ENCODE measurements at regions not wholly inside any gene's neighbourhood (a gene's known extent, or its start where the extent isn't known, plus 50 kb on each side); places are given as distances from the start of the nearest gene placed in this dataset.
A peak's percentile ranks its signal among the peaks of the same experiment; 100 is the strongest.

DNA sequence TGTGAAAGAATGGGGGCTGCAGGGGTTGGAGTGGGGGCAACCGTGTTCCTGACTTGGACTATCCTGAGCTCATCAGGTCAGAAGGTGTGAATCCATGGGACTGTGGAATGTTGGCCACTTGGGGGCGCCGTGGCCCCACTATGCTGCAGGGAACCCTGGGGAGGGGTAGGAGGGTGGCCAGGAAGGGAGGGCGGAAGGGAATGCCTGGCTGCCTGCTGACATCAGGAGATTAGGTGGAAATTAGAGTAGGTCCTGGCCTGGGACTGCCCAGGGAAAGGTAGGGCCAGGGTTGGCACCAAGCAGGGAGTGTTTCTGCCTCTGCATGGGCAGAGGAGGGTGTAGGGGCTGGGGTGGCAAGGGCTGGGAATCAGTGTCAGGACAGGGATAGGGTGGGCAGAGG, 65.8 kb upstream of the PRSS58 start:
- DNase-seq (ENCODE audit: low spot score): peak; percentile 88

DNA sequence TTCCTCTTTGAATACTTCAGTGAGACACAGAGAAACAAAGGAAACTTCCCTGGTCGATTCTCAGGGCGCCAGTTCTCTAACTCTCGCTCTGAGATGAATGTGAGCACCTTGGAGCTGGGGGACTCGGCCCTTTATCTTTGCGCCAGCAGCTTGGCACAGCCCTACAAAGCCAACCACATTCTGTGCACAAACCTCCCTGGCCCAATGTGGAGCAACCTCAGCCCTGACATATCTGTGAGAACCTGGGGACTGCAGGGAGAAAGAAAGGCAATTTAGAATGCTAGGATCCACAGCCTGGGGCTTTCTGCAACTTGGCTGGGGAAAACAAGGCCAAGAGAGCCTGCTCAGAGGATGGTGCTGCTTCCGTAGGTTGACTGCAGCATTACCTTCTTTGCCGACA, 63.5 kb upstream of the PRSS58 start:
- DNase-seq (ENCODE audit: low spot score) (no peak), ATAC-seq (no peak)
- ChIA-PET CTCF (interaction anchor here (1.1 to 3.3 kb wide), 8 partner anchors 16 to 175 kb away, joined by 4 to 85 read pairs (median 10); no protein-coding TSS in a partner anchor), POLR2A (no interaction called here)
- Mint-ChIP-seq H3K4me3 (no peak overlapping the region), H3K27ac (no peak overlapping the region), H3K4me1 (peaks cover 17% of the 10 kb centered on the region), H3K36me3 (no peaks in the 10 kb centered on the region), H3K27me3 (ENCODE audit: low read depth) (peaks cover 4% of the 10 kb centered on the region), H3K9me3 (no peaks in the 10 kb centered on the region)
- TF ChIP-seq GRHL2 (CRISPR knock-in tag; IDR thresholded peaks at IDR 0.05; ENCODE audit: insufficient replicate concordance, severe bottlenecking): no peak

More for the DNA sequence above, 65.8 kb upstream of the PRSS58 start:
- H3K27me3 Mint-ChIP-seq (ENCODE audit: low read depth): no peaks in the 10 kb centered on the region; the same call in 1 of the 2 replicates
- peaks cover 32% of the 10 kb centered on the region for H3K4me1 Mint-ChIP-seq
- POLR2A ChIA-PET: no interaction called here
- ATAC-seq: peak; percentile 71
- no peaks in the 10 kb centered on the region for H3K9me3 Mint-ChIP-seq
- no peak overlapping the region for H3K4me3 Mint-ChIP-seq
- H3K27ac Mint-ChIP-seq: peak overlapping the region; percentile 16; the same call in 1 of the 2 replicates
- CTCF ChIA-PET: interaction anchor here (0.6 to 2.5 kb wide), 71 partner anchors 10 to 779 kb away, joined by 3 to 60 read pairs (median 4); partner anchors contain the start of genes EPHB6 and MGAM2
- H3K36me3 Mint-ChIP-seq: no peaks in the 10 kb centered on the region
- TF ChIP-seq ETV6 (CRISPR knock-in tag; IDR thresholded peaks at IDR 0.05) (peak; percentile 63; the same call in 1 of the 2 replicates), MXD4 (CRISPR knock-in tag; IDR thresholded peaks at IDR 0.05; ENCODE audit: borderline replicate concordance) (no peak), FOXP1 (CRISPR knock-in tag; IDR thresholded peaks at IDR 0.05; ENCODE audit: borderline replicate concordance) (0 out of 2 replicates have a peak, but pooled peaks have one; percentile 21), ZNF671 (CRISPR knock-in tag; IDR thresholded peaks at IDR 0.05) (no peak), TEAD1 (CRISPR knock-in tag; IDR thresholded peaks at IDR 0.05) (peak; percentile 59; the same call in 1 of the 2 replicates)
- TF ChIP-seq, protein P1, sequence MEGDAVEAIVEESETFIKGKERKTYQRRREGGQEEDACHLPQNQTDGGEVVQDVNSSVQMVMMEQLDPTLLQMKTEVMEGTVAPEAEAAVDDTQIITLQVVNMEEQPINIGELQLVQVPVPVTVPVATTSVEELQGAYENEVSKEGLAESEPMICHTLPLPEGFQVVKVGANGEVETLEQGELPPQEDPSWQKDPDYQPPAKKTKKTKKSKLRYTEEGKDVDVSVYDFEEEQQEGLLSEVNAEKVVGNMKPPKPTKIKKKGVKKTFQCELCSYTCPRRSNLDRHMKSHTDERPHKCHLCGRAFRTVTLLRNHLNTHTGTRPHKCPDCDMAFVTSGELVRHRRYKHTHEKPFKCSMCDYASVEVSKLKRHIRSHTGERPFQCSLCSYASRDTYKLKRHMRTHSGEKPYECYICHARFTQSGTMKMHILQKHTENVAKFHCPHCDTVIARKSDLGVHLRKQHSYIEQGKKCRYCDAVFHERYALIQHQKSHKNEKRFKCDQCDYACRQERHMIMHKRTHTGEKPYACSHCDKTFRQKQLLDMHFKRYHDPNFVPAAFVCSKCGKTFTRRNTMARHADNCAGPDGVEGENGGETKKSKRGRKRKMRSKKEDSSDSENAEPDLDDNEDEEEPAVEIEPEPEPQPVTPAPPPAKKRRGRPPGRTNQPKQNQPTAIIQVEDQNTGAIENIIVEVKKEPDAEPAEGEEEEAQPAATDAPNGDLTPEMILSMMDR (IDR thresholded peaks at IDR 0.05): peak; percentile 70
- TF ChIP-seq, protein P2, sequence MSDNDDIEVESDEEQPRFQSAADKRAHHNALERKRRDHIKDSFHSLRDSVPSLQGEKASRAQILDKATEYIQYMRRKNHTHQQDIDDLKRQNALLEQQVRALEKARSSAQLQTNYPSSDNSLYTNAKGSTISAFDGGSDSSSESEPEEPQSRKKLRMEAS (CRISPR knock-in tag; IDR thresholded peaks at IDR 0.05): 0 out of 2 replicates have a peak, but pooled peaks have one; percentile 31

DNA sequence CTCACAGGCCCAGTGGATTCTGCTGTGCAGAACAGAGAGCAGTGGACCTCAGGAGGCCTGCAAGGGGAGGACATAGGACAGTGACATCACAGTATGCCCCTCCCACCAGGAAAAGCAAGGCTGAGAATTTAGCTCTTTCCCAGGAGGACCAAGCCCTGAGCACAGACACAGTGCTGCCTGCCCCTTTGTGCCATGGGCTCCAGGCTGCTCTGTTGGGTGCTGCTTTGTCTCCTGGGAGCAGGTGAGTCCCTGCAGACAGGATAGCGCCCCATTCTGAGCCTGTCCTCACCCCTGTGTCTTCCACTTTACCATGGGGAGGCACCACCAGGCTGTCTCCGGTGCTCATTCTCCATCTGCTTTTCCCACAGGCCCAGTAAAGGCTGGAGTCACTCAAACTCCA, 63.0 kb upstream of the PRSS58 start:
- Mint-ChIP-seq H3K36me3 (no peaks in the 10 kb centered on the region), H3K27ac (no peak overlapping the region; the same call in 1 of the 2 replicates), H3K9me3 (no peaks in the 10 kb centered on the region), H3K4me3 (no peak overlapping the region), H3K27me3 (ENCODE audit: low read depth) (peaks cover 4% of the 10 kb centered on the region), H3K4me1 (peaks cover 17% of the 10 kb centered on the region)
- no peak for DNase-seq (ENCODE audit: low spot score)
- POLR2A ChIA-PET: no interaction called here
- CTCF ChIA-PET: interaction anchor here (1.1 to 3.3 kb wide), 12 partner anchors 12 to 214 kb away, joined by 4 to 85 read pairs (median 8); no protein-coding TSS in a partner anchor
- no peak for ATAC-seq
- TF ChIP-seq ZNF416 (CRISPR knock-in tag; IDR thresholded peaks at IDR 0.05): no peak
- TF ChIP-seq SOX15 (CRISPR knock-in tag; IDR thresholded peaks at IDR 0.05): no peak
- TF ChIP-seq, protein P3, sequence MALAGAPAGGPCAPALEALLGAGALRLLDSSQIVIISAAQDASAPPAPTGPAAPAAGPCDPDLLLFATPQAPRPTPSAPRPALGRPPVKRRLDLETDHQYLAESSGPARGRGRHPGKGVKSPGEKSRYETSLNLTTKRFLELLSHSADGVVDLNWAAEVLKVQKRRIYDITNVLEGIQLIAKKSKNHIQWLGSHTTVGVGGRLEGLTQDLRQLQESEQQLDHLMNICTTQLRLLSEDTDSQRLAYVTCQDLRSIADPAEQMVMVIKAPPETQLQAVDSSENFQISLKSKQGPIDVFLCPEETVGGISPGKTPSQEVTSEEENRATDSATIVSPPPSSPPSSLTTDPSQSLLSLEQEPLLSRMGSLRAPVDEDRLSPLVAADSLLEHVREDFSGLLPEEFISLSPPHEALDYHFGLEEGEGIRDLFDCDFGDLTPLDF (CRISPR knock-in tag; IDR thresholded peaks at IDR 0.05): no peak
- TF ChIP-seq OVOL2 (CRISPR knock-in tag; IDR thresholded peaks at IDR 0.05; ENCODE audit: borderline replicate concordance): no peak
- TF ChIP-seq, protein P4, sequence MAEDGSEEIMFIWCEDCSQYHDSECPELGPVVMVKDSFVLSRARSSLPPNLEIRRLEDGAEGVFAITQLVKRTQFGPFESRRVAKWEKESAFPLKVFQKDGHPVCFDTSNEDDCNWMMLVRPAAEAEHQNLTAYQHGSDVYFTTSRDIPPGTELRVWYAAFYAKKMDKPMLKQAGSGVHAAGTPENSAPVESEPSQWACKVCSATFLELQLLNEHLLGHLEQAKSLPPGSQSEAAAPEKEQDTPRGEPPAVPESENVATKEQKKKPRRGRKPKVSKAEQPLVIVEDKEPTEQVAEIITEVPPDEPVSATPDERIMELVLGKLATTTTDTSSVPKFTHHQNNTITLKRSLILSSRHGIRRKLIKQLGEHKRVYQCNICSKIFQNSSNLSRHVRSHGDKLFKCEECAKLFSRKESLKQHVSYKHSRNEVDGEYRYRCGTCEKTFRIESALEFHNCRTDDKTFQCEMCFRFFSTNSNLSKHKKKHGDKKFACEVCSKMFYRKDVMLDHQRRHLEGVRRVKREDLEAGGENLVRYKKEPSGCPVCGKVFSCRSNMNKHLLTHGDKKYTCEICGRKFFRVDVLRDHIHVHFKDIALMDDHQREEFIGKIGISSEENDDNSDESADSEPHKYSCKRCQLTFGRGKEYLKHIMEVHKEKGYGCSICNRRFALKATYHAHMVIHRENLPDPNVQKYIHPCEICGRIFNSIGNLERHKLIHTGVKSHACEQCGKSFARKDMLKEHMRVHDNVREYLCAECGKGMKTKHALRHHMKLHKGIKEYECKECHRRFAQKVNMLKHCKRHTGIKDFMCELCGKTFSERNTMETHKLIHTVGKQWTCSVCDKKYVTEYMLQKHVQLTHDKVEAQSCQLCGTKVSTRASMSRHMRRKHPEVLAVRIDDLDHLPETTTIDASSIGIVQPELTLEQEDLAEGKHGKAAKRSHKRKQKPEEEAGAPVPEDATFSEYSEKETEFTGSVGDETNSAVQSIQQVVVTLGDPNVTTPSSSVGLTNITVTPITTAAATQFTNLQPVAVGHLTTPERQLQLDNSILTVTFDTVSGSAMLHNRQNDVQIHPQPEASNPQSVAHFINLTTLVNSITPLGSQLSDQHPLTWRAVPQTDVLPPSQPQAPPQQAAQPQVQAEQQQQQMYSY (CRISPR knock-in tag; IDR thresholded peaks at IDR 0.05): no peak
- TF ChIP-seq, protein P5, sequence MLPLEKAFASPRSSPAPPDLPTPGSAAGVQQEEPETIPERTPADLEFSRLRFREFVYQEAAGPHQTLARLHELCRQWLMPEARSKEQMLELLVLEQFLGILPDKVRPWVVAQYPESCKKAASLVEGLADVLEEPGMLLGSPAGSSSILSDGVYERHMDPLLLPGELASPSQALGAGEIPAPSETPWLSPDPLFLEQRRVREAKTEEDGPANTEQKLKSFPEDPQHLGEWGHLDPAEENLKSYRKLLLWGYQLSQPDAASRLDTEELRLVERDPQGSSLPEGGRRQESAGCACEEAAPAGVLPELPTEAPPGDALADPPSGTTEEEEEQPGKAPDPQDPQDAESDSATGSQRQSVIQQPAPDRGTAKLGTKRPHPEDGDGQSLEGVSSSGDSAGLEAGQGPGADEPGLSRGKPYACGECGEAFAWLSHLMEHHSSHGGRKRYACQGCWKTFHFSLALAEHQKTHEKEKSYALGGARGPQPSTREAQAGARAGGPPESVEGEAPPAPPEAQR (CRISPR knock-in tag; IDR thresholded peaks at IDR 0.05): no peak
- no peak for TF ChIP-seq ELF4 (CRISPR knock-in tag; IDR thresholded peaks at IDR 0.05; ENCODE audit: low read depth)
- TF ChIP-seq, protein P6, sequence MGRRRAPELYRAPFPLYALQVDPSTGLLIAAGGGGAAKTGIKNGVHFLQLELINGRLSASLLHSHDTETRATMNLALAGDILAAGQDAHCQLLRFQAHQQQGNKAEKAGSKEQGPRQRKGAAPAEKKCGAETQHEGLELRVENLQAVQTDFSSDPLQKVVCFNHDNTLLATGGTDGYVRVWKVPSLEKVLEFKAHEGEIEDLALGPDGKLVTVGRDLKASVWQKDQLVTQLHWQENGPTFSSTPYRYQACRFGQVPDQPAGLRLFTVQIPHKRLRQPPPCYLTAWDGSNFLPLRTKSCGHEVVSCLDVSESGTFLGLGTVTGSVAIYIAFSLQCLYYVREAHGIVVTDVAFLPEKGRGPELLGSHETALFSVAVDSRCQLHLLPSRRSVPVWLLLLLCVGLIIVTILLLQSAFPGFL (CRISPR knock-in tag; IDR thresholded peaks at IDR 0.05; ENCODE audit: borderline replicate concordance): no peak
- no peak for TF ChIP-seq TEAD4 (CRISPR knock-in tag; IDR thresholded peaks at IDR 0.05)
- TF ChIP-seq, protein P7, sequence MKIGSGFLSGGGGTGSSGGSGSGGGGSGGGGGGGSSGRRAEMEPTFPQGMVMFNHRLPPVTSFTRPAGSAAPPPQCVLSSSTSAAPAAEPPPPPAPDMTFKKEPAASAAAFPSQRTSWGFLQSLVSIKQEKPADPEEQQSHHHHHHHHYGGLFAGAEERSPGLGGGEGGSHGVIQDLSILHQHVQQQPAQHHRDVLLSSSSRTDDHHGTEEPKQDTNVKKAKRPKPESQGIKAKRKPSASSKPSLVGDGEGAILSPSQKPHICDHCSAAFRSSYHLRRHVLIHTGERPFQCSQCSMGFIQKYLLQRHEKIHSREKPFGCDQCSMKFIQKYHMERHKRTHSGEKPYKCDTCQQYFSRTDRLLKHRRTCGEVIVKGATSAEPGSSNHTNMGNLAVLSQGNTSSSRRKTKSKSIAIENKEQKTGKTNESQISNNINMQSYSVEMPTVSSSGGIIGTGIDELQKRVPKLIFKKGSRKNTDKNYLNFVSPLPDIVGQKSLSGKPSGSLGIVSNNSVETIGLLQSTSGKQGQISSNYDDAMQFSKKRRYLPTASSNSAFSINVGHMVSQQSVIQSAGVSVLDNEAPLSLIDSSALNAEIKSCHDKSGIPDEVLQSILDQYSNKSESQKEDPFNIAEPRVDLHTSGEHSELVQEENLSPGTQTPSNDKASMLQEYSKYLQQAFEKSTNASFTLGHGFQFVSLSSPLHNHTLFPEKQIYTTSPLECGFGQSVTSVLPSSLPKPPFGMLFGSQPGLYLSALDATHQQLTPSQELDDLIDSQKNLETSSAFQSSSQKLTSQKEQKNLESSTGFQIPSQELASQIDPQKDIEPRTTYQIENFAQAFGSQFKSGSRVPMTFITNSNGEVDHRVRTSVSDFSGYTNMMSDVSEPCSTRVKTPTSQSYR (CRISPR knock-in tag; IDR thresholded peaks at IDR 0.05): no peak
- TF ChIP-seq ZNF219 (CRISPR knock-in tag; IDR thresholded peaks at IDR 0.05; ENCODE audit: borderline replicate concordance): no peak
- no peak for TF ChIP-seq EMX1 (CRISPR knock-in tag; IDR thresholded peaks at IDR 0.05)
